Erythroblast (primary cell): ENCODE measurements at regions not wholly inside any gene's neighbourhood (a gene's known extent, or its start where the extent isn't known, plus 50 kb on each side); places are given as distances from the start of the nearest gene placed in this dataset.

Experiments used
- GATA1 ChIP-seq: IDR thresholded peaks from 2 replicates; pipeline ENCODE4 v1.6.1; 2011; ENCODE audit warnings: low read depth, mild to moderate bottlenecking, control low read depth, low read length, moderate library complexity
- POLR2A ChIP-seq: IDR thresholded peaks from 2 replicates; pipeline ENCODE4 v1.6.1; 2011; ENCODE audit warnings: mild to moderate bottlenecking, low read length

GRCh38 chr2:10193851-10194820 lies 71.6 kb downstream of the RRM2 start:
- TF ChIP-seq POLR2A (no peak), GATA1 (no peak)
